SHP77 treated with DMSO at 0.1 percent for 48 hours (cell line): ENCODE measurements at regions not wholly inside any gene's neighbourhood (a gene's known extent, or its start where the extent isn't known, plus 50 kb on each side); places are given as distances from the start of the nearest gene placed in this dataset.

ENCODE experiments used
- DNase-seq: peaks from one replicate; lab custom pipeline; 2025; lab: John Stamatoyannopoulos, UW

DNA sequence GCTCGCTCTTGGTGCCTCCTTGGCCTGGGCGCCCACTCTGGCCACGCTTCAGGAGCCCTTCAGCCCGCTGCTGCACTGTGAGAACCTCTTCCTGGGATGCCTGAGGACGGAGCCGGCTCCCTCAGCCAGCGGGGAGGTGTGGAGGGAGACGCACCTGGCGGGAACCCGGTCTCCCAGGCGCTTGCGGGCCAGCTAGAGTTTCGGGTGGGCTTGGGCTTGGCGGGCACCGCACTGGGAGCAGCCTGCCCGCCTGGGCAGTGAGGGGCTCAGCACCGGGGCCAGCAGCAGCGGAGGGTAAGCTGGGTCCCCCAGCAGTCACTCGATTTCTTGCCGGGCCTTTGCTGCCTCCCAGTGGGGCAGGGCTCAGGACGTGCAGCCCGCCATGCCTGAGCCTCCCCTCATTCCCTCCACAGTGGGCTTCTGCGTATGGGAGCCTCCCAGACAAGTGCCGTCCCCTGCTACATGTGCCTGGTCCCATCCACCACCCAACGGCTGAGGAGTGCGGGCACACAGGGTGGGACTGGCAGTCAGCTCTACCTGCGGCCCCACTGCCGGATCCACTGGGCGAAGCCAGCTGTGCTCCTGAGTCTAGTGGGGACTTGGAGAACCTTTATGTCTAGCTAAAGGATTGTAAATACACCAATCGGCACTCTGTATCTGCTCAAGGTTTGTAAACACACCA, 708.7 kb downstream of the VGLL3 start:
- DNase-seq: no peak

- DNase-seq: no peak
Observed at GRCh38 chr3:86269364-86270155, 721.4 kb downstream of the VGLL3 start.

- DNase-seq: no peak
Observed at GRCh38 chr3:86257955-86258641, 732.9 kb downstream of the VGLL3 start.

GRCh38 chr3:86254480-86254879, 736.5 kb downstream of the VGLL3 start:
- DNase-seq: no peak

DNA sequence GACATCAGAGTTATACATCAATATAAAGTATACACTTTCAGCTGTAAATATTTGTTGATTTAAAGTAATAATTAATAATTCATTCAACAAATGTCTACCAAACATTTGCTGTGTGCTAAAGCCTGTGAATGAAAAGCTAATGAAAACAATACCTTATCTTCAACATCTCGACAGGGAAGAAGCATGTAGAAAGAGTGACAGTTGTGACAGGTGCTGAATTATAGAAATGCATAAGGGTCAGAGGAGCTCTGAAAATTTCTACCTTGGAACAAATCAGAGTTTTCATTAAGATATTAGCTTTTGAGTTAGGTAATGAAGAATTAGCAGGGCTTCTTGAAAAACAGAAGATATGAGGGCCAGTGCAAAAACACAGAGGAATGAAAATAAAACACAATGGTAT, 739.2 kb downstream of the VGLL3 start:
- DNase-seq: no peak

DNA sequence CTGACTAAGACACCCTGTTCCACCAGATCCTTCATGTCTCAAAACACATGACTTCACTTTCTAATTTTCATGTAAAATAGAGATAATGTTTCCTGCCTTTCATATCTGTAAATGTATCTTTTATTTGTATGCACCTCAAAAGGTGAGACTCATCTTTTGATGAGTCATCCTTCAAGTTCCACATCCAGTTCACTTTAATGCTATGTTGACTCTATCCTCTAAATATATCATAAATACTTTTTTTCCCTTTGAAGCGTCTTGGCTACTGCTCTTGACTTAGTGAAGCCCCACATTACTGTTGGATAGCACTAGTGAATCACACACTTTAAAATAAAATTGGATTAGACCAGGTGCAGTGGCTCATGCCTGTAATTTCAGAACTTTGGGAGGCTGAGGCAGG, 741.1 kb downstream of the VGLL3 start:
- no peak for DNase-seq

- DNase-seq: no peak
Observed at GRCh38 chr3:86245360-86245759, 745.6 kb downstream of the VGLL3 start.

- DNase-seq: no peak
Observed at GRCh38 chr3:86244905-86245304, 746.0 kb downstream of the VGLL3 start.

GRCh38 chr3:86239946-86240345, 751.0 kb downstream of the VGLL3 start:
- no peak for DNase-seq

GRCh38 chr3:86234506-86235254, 756.3 kb downstream of the VGLL3 start:
- no peak for DNase-seq

DNA sequence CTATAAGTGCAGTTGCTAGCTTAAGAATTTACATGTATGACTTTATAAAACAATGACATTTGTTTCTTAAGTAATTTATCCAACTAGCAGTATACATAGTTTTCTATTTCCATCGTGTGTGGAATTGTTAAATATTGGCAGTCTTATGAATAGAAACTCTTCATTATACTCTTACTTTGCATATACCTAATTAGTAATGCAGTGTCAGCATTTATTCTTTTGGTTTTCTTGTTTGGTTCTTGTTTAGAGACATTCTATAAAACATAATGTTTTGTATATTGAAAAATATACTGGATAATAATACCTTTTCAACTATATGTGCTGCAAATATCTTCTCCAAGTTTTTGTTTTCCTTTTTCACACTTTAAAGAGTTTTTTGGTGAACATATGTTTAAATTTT, 760.2 kb downstream of the VGLL3 start:
- DNase-seq: no peak

DNA sequence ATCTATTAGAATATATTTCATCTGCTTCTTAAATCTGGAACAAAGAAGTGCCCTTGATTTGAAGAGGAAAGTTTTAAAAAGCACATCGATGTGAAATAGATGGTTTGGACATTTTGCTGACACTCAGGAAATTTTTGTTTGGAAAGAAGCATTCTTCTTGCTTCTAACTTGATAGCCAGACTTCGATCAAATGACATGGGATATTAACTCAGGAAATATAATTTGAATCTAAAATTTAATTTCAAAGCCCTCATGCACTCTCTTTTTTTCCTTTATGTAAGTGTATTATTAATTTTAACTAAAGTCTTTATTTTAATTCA, 761.2 kb downstream of the VGLL3 start:
- DNase-seq: no peak

GRCh38 chr3:86229086-86229774, 761.7 kb downstream of the VGLL3 start:
- no peak for DNase-seq

DNA sequence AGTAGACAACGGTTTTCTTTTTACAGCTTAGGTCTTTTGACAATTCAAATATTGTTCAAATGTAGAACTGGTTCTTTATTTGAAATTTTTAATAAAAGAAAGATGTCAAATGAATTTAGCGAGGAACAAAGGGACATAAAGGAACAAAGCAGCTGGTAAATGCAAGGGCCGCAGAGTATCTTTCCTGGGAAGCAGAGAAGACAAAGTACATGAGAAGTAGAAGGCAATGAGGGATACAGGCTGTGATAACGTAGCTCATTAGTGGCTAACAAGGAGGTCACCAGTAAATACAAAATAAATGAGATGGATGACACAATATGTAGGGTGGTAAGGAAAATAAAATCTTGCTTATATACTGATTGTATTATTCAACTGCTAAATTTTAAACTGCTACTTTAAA, 762.8 kb downstream of the VGLL3 start:
- DNase-seq: no peak

DNA sequence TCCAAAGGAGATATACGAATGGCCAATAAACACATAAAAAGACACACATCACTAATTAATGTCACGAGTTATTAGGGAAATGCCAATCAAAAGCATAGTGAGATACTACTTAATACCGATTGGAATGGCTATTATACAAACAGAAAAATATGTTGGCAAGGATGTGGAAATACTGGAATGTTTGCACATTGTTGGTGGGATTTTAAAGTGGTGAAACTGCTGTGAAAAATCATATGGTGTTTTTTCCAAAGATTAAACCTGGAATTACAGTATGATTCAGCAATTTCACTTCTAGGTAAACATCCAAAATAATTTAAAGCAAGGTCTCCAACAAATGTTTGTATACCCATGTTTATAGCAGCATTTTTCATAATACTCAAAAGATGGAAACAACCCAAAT, 765.5 kb downstream of the VGLL3 start:
- DNase-seq: no peak

DNA sequence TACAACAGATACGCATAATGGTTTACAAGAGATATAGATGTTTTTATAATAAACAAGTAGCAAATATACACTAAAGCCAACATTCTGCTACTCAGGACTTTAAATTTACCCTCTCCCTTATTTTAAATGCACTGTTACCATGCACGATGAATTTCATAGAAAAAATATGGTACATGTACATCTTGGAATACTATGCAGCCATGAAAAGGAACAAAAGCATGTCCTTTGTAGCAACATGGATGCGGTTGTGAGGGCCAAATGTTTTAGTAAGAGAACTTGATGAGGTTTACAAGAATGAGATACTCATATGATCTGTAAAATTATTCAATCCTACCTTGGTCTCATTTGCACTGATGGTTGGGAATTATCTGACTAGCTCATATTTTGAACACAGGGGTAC, 769.3 kb downstream of the VGLL3 start:
- DNase-seq: no peak

GRCh38 chr3:86208772-86209171, 782.2 kb downstream of the VGLL3 start:
- no peak for DNase-seq

DNA sequence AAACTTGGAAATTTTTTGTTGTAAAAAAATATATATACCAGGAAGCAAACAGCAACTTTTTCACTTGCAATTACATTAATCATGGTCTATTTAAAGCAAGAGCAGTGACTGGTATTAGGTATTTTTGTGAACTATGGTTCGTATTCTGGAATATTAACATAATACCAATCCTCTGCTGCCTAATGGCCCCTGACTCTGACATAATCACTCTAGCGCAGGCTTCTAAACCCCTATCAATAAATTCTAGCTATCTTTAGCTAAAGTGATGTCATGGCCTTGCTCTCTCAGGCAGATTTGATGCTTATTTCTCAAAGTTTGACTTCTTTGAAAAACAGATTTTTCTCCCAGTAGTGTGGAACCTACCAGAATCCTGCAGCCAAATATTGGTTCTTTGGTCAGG, 808.3 kb downstream of the VGLL3 start:
- no peak for DNase-seq

- DNase-seq: no peak
Observed at GRCh38 chr3:86180696-86181095, 810.3 kb downstream of the VGLL3 start.

- DNase-seq: no peak
Observed at GRCh38 chr3:86178095-86178494, 812.9 kb downstream of the VGLL3 start.

GRCh38 chr3:86176445-86176784, 814.5 kb downstream of the VGLL3 start:
- DNase-seq: no peak
